GM12878 (cell line): ENCODE measurements at regions not wholly inside any gene's neighbourhood (a gene's known extent, or its start where the extent isn't known, plus 50 kb on each side); places are given as distances from the start of the nearest gene placed in this dataset.

Experiments
- ATAC-seq: fragments of 200-7000 bp; cut with Tn5 transposase; 3 replicates; pipeline ENCODE4 v1.9.1; 2020; ENCODE audit warnings: mild to moderate bottlenecking, moderate library complexity
- BruUV-seq: library from RNA; stranded (reverse); fragments of 400-500 nt; replicated peaks from 2 replicates; lab custom pipeline; 2021; lab: Mats Ljungman, UMichigan
- CTCF ChIA-PET: fragments of 300-600 bp; sonication (Branson Sonifier 250); formaldehyde crosslinking; extraction: SDS; loops from one replicate; lab custom pipeline; 2021; ENCODE audit warnings: inconsistent platforms; lab: Yijun Ruan, JAX
- POLR2A ChIA-PET: fragments of 350-600 bp; formaldehyde crosslinking; extraction: SDS; loops from one replicate; lab custom pipeline; 2021; ENCODE audit warnings: inconsistent platforms; lab: Charles Lee
- RAD21 ChIA-PET: fragments of 300-600 bp; sonication (Branson Sonifier 250); formaldehyde crosslinking; loops from one replicate; lab custom pipeline; 2023; ENCODE audit warnings: antibody characterized with exemption; ENCODE audit not compliant: unreplicated experiment; lab: Charles Lee
- SMC1A ChIA-PET: fragments of 300-600 bp; sonication (Branson Sonifier 250); formaldehyde crosslinking; loops from one replicate; lab custom pipeline; 2023; ENCODE audit not compliant: unreplicated experiment, uncharacterized antibody; lab: Charles Lee
- DNase-seq: peaks from one replicate; pipeline ENCODE4 v3.0.0-alpha.2; 2011; ENCODE audit warnings: low read depth, low spot score
- FAIRE-seq: peaks from 3 replicates; lab custom pipeline; 2011; peaks lifted over from hg19 to GRCh38; lab: Jason Lieb, UNC
- H2AFZ ChIP-seq: 2 replicates; pipeline ENCODE4 v1.6.0; 2011; ENCODE audit warnings: low read depth, low read length, control low read depth; ENCODE audit not compliant: control insufficient read depth
- H3K27ac ChIP-seq: 2 replicates; pipeline ENCODE4 v1.5.1; 2011; ENCODE audit warnings: control low read depth; ENCODE audit not compliant: control insufficient read depth, insufficient read depth
- H3K27me3 ChIP-seq, 2 experiments: replicated peaks in 1 of 2; 2 replicates each; pipeline versions ENCODE4 v1.6.0 to v1.6.1; 2011; ENCODE audit warnings: low read length in 1 of 2; ENCODE audit not compliant: control insufficient read depth in 2 of 2, insufficient read depth in 2 of 2
- H3K36me3 ChIP-seq, 2 experiments: 2 replicates each; pipeline ENCODE4 v1.5.1; 2011; ENCODE audit warnings: low read length in 1 of 2; ENCODE audit not compliant: control insufficient read depth in 2 of 2, insufficient read depth in 2 of 2
- H3K4me1 ChIP-seq: 2 replicates; pipeline ENCODE4 v1.6.1; 2011; ENCODE audit warnings: mild to moderate bottlenecking, low read length, moderate library complexity, mixed read lengths; ENCODE audit not compliant: control insufficient read depth, insufficient read depth
- H3K4me2 ChIP-seq: 2 replicates; pipeline ENCODE4 v1.6.0; 2011; ENCODE audit warnings: control low read depth; ENCODE audit not compliant: control insufficient read depth, insufficient read depth
- H3K4me3 ChIP-seq: fragments of 200-600 bp; sonication (generic); 2 replicates; pipeline ENCODE4 v1.5.1; 2016
- H3K79me2 ChIP-seq: 2 replicates; pipeline ENCODE4 v1.6.0; 2011; ENCODE audit warnings: low read length; ENCODE audit not compliant: control insufficient read depth, insufficient read depth
- H3K9ac ChIP-seq: 2 replicates; pipeline ENCODE4 v1.8.0; 2011; ENCODE audit warnings: low read length, control low read depth, mixed read lengths; ENCODE audit not compliant: control insufficient read depth, insufficient read depth
- H3K9me3 ChIP-seq: replicated peaks from 3 replicates; pipeline ENCODE4 v1.5.1; 2011; ENCODE audit warnings: mild to moderate bottlenecking, low read length; ENCODE audit not compliant: control insufficient read depth, insufficient read depth
- H4K20me1 ChIP-seq: 2 replicates; pipeline ENCODE4 v1.6.0; 2011; ENCODE audit not compliant: control insufficient read depth, insufficient read depth
- ASH2L ChIP-seq: fragments of 300-600, 200-600 bp; sonication (generic); IDR thresholded peaks from 2 replicates; pipeline ENCODE4 v1.6.1; 2017; ENCODE audit warnings: low read depth, mild to moderate bottlenecking, borderline replicate concordance
- BCL11A ChIP-seq: IDR thresholded peaks from 2 replicates; pipeline ENCODE4 v1.6.1; 2011; ENCODE audit warnings: low read depth, low read length
- FOS ChIP-seq: IDR thresholded peaks from 3 replicates; pipeline ENCODE4 v1.6.1; 2011; ENCODE audit warnings: borderline replicate concordance; ENCODE audit not compliant: insufficient read length; ENCODE audit errors: extremely low read depth
- FOXK2 ChIP-seq: fragments of 450-650 bp; IDR thresholded peaks from 2 replicates; pipeline ENCODE4 v1.6.1; 2017; ENCODE audit warnings: mild to moderate bottlenecking, moderate library complexity
- FOXM1 ChIP-seq: IDR thresholded peaks from 2 replicates; pipeline ENCODE4 v1.6.1; 2012; ENCODE audit warnings: low read depth, mild to moderate bottlenecking, inconsistent platforms, low read length, moderate library complexity
- GABPA ChIP-seq: IDR thresholded peaks from 2 replicates; pipeline ENCODE4 v1.6.1; 2014; ENCODE audit warnings: antibody characterized with exemption, low read depth, mild to moderate bottlenecking, inconsistent platforms
- GATAD2B ChIP-seq: fragments of 450-650 bp; conservative IDR thresholded peaks from 2 replicates; pipeline ENCODE4 v1.6.1; 2017; ENCODE audit warnings: low read depth, mild to moderate bottlenecking, moderate library complexity
- MEF2A ChIP-seq: IDR thresholded peaks from 2 replicates; pipeline ENCODE4 v1.6.1; 2011; ENCODE audit warnings: low read depth, mild to moderate bottlenecking, low read length, moderate library complexity; ENCODE audit not compliant: insufficient read depth
- MTA2 ChIP-seq: fragments of 450-650 bp; IDR thresholded peaks from 2 replicates; pipeline ENCODE4 v1.6.1; 2016; ENCODE audit warnings: low read depth, mild to moderate bottlenecking, moderate library complexity
- RB1 ChIP-seq: fragments of 450-650 bp; formaldehyde crosslinking; IDR thresholded peaks from 2 replicates; pipeline ENCODE4 v1.6.1; 2017; ENCODE audit warnings: mild to moderate bottlenecking, borderline replicate concordance
- RBBP5 ChIP-seq: fragments of 200-600 bp; sonication (generic); conservative IDR thresholded peaks from 2 replicates; pipeline ENCODE4 v1.6.1; 2016
- RUNX3 ChIP-seq: IDR thresholded peaks from 2 replicates; pipeline ENCODE4 v1.6.1; 2012; ENCODE audit warnings: low read length, inconsistent platforms
- SMAD1 ChIP-seq: fragments of 450-650 bp; IDR thresholded peaks from 2 replicates; pipeline ENCODE4 v1.6.1; 2018; ENCODE audit warnings: mild to moderate bottlenecking, low read depth; ENCODE audit not compliant: partially characterized antibody
- SP1 ChIP-seq: IDR thresholded peaks from one replicate; pipeline ENCODE4 v1.6.1; 2011; ENCODE audit warnings: low read depth, low read length
- STAT3 ChIP-seq: IDR thresholded peaks from 2 replicates; pipeline ENCODE4 v1.6.1; 2011; ENCODE audit warnings: low read depth, low read length, improper control_type of control experiment
- WGBS: methylation state at CpG from one replicate; pipeline ENCODE4 v1.1.6; 2016; ENCODE audit warnings: low lambda C conversion rate; ENCODE audit not compliant: insufficient replicate concordance, insufficient coverage; ENCODE audit errors: missing lambda C conversion rate; 5-methylcytosine and 5-hydroxymethylcytosine counted together
- in situ Hi-C: fragments of 300-500 bp; cut with MboI; formaldehyde crosslinking; loops from 9 replicates; pipeline ENCODE4 v1.14.3; 2018; ENCODE audit warnings: mixed read lengths
- intact Hi-C: fragments of 100-400 bp; cut with micrococcal nuclease; formaldehyde crosslinking; loops from one replicate; pipeline ENCODE4 v1.14.2; 2022; ENCODE audit not compliant: unreplicated experiment
- TF ChIP-seq, protein P1 (sequence below): IDR thresholded peaks from 2 replicates; pipeline ENCODE4 v1.6.1; 2011; ENCODE audit warnings: borderline replicate concordance, low read depth, mild to moderate bottlenecking, moderate library complexity, mixed read lengths, low read length; ENCODE audit not compliant: insufficient read depth; ENCODE audit errors: extremely low read length
- TF ChIP-seq, protein P2 (sequence below): fragments of 450-650 bp; IDR thresholded peaks from 2 replicates; pipeline ENCODE4 v1.6.1; 2017; ENCODE audit warnings: antibody characterized with exemption, mild to moderate bottlenecking, moderate library complexity
- TF ChIP-seq, protein P3 (sequence below): IDR thresholded peaks from 2 replicates; pipeline ENCODE4 v1.6.1; 2012; ENCODE audit warnings: low read length, inconsistent platforms

DNA sequence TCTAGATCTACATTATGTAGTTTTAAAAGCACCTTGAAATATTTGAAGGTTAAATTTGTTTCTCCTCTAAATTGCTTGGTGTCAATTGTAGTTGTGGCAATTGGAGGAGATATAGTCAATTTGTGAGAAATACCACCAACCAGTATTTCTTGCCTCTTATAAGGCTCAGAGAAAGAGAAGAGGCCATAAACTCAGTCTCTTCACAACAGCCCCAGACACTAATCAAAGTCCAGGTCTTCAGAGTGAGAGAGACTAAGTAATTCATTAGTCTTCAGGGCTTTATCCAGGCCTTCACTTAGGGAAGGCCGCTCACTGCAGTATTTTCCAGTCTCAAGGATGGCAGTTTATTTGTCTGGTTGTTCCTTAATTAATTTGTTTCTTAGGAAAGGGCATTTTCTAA, 168.0 kb upstream of the RGMB start (continued):
- TF ChIP-seq RUNX3 (no peak), GABPA (no peak), FOXK2 (no peak), STAT3 (no peak), FOXM1 (no peak), BCL11A (no peak), SP1 (no peak)
- TF ChIP-seq, protein P1, sequence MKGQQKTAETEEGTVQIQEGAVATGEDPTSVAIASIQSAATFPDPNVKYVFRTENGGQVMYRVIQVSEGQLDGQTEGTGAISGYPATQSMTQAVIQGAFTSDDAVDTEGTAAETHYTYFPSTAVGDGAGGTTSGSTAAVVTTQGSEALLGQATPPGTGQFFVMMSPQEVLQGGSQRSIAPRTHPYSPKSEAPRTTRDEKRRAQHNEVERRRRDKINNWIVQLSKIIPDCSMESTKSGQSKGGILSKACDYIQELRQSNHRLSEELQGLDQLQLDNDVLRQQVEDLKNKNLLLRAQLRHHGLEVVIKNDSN: no peak
- TF ChIP-seq, protein P2, sequence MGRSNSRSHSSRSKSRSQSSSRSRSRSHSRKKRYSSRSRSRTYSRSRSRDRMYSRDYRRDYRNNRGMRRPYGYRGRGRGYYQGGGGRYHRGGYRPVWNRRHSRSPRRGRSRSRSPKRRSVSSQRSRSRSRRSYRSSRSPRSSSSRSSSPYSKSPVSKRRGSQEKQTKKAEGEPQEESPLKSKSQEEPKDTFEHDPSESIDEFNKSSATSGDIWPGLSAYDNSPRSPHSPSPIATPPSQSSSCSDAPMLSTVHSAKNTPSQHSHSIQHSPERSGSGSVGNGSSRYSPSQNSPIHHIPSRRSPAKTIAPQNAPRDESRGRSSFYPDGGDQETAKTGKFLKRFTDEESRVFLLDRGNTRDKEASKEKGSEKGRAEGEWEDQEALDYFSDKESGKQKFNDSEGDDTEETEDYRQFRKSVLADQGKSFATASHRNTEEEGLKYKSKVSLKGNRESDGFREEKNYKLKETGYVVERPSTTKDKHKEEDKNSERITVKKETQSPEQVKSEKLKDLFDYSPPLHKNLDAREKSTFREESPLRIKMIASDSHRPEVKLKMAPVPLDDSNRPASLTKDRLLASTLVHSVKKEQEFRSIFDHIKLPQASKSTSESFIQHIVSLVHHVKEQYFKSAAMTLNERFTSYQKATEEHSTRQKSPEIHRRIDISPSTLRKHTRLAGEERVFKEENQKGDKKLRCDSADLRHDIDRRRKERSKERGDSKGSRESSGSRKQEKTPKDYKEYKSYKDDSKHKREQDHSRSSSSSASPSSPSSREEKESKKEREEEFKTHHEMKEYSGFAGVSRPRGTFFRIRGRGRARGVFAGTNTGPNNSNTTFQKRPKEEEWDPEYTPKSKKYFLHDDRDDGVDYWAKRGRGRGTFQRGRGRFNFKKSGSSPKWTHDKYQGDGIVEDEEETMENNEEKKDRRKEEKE: no peak

DNA sequence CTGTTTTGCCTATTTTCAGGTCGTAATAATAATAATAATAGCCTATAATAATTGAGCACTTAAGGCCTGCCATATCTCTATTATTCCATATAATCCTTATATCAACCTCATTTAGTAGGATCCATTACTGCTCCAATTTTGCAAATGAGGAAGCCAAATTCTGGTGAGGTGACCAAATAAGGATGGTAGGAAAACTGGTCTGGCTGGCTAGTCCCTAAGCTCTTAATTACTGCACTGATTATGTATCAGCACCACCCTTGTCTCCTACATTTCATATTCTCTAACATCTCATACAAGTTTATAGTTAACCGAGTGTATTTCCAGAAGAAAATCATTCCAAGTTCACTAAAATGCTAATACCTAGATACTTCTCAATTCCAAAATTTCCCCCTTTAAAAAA, 166.5 kb upstream of the RGMB start:
- SMC1A ChIA-PET: no interaction called here
- CTCF ChIA-PET: no interaction called here
- Histone ChIP-seq H2AFZ (no peak overlapping the region), H3K9me3 (no peaks in the 10 kb centered on the region), H3K79me2 (no peaks in the 10 kb centered on the region), H3K27me3 (no peaks in the 10 kb centered on the region), H3K4me2 (no peak overlapping the region), H4K20me1 (no peaks in the 10 kb centered on the region), H3K4me3 (no peak overlapping the region), H3K27ac (no peak overlapping the region), H3K36me3 (no peaks in the 10 kb centered on the region), H3K9ac (no peak overlapping the region), H3K4me1 (no peaks in the 10 kb centered on the region)
- no peak for ATAC-seq
- intact Hi-C loops: no loop called here
- POLR2A ChIA-PET: no interaction called here
- BruUV-seq: no TSS peak
- in situ Hi-C loops: no loop called here
- WGBS: 14% methylated on average over 2 of the region's 2 CpGs
- no peak for FAIRE-seq
- RAD21 ChIA-PET: no interaction called here
- DNase-seq: no peak
- TF ChIP-seq, protein P2: no peak
- TF ChIP-seq GATAD2B: no peak
- TF ChIP-seq SMAD1: no peak
- TF ChIP-seq FOS: no peak
- no peak for TF ChIP-seq RB1
- no peak for TF ChIP-seq MTA2
- TF ChIP-seq, protein P3, sequence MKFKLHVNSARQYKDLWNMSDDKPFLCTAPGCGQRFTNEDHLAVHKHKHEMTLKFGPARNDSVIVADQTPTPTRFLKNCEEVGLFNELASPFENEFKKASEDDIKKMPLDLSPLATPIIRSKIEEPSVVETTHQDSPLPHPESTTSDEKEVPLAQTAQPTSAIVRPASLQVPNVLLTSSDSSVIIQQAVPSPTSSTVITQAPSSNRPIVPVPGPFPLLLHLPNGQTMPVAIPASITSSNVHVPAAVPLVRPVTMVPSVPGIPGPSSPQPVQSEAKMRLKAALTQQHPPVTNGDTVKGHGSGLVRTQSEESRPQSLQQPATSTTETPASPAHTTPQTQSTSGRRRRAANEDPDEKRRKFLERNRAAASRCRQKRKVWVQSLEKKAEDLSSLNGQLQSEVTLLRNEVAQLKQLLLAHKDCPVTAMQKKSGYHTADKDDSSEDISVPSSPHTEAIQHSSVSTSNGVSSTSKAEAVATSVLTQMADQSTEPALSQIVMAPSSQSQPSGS: no peak
- no peak for TF ChIP-seq MEF2A
- TF ChIP-seq ASH2L: no peak
- TF ChIP-seq RBBP5: no peak
